ENCODE measurements at regions not wholly inside any gene's neighbourhood (a gene's known extent, or its start where the extent isn't known, plus 50 kb on each side); places are given as distances from the start of the nearest gene placed in this dataset.

DNA sequence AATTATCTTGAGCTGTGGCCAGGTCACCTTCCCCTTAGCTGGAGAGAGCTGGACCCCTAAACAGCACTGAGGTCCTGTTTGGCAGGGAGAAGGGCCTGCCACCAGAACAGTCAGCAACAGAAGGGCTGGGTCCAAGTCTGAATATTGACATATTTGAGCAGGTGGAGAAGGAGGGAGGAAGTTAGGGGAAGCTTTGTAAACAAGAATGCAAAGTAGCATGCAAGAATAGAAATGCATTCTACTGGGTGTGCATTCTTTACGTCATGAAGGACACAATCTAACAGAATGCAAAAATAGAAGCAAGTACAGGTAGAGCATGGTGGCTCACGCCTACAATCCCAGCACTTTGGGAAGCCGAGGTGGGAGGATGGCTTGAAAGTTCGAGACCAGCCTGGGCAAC lies 100.5 kb downstream of the QRSL1 start:
- TF ChIP-seq, protein P1, sequence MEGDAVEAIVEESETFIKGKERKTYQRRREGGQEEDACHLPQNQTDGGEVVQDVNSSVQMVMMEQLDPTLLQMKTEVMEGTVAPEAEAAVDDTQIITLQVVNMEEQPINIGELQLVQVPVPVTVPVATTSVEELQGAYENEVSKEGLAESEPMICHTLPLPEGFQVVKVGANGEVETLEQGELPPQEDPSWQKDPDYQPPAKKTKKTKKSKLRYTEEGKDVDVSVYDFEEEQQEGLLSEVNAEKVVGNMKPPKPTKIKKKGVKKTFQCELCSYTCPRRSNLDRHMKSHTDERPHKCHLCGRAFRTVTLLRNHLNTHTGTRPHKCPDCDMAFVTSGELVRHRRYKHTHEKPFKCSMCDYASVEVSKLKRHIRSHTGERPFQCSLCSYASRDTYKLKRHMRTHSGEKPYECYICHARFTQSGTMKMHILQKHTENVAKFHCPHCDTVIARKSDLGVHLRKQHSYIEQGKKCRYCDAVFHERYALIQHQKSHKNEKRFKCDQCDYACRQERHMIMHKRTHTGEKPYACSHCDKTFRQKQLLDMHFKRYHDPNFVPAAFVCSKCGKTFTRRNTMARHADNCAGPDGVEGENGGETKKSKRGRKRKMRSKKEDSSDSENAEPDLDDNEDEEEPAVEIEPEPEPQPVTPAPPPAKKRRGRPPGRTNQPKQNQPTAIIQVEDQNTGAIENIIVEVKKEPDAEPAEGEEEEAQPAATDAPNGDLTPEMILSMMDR (IDR thresholded peaks at IDR 0.05 in 2 of 3, conservative IDR thresholded peaks at IDR 0.05 in 1 of 3; ENCODE audit: borderline replicate concordance in 1 of 3, insufficient read depth in 1 of 3, low read depth in 2 of 3, low read length in 2 of 3): no peak
- no peak for TF ChIP-seq EZH2phosphoT487 (IDR thresholded peaks at IDR 0.05; ENCODE audit: borderline replicate concordance)
- TF ChIP-seq REST (IDR thresholded peaks at IDR 0.05; ENCODE audit: low read depth): no peak
- TF ChIP-seq YY1 (IDR thresholded peaks at IDR 0.05; ENCODE audit: extremely low read depth, insufficient replicate concordance, low read depth, low read length): no peak
- TF ChIP-seq RAD21 (IDR thresholded peaks at IDR 0.05; ENCODE audit: low read depth): no peak
- TF ChIP-seq ZFX (IDR thresholded peaks at IDR 0.05): no peak
- TF ChIP-seq SRF (IDR thresholded peaks at IDR 0.05; ENCODE audit: low read depth): no peak
- no peak for TF ChIP-seq MAX (IDR thresholded peaks at IDR 0.05)
- no peak for TF ChIP-seq FOSL1 (IDR thresholded peaks at IDR 0.05; ENCODE audit: low read depth)
- no peak for TF ChIP-seq CBX3 (IDR thresholded peaks at IDR 0.05; ENCODE audit: low read depth)
- TF ChIP-seq EGR1 (IDR thresholded peaks at IDR 0.05; ENCODE audit: low read depth): no peak
- TF ChIP-seq JUND (IDR thresholded peaks at IDR 0.05): no peak
- TF ChIP-seq ELF1 (IDR thresholded peaks at IDR 0.05; ENCODE audit: borderline replicate concordance, low read depth): no peak
- TF ChIP-seq TCF7L2 (IDR thresholded peaks at IDR 0.05; ENCODE audit: borderline replicate concordance, extremely low read depth, insufficient read depth, insufficient read length): no peak
- TF ChIP-seq POLR2AphosphoS5 (IDR thresholded peaks at IDR 0.05; ENCODE audit: low read depth, low read length): no peak
- TF ChIP-seq, protein P2, sequence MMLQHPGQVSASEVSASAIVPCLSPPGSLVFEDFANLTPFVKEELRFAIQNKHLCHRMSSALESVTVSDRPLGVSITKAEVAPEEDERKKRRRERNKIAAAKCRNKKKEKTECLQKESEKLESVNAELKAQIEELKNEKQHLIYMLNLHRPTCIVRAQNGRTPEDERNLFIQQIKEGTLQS (IDR thresholded peaks at IDR 0.05): no peak
- no peak for TF ChIP-seq SIN3A (IDR thresholded peaks at IDR 0.05; ENCODE audit: low read depth)
- TF ChIP-seq SP1 (IDR thresholded peaks at IDR 0.05; ENCODE audit: low read depth): no peak
- Histone ChIP-seq H3K36me3 (ENCODE audit: control insufficient read depth in 1 of 2, insufficient read depth in 2 of 2, low read length in 2 of 2) (no peaks in the 10 kb centered on the region), H4K20me1 (ENCODE audit: insufficient read depth) (no peaks in the 10 kb centered on the region), H3K4me1 (ENCODE audit: control insufficient read depth in 1 of 2, insufficient read depth in 2 of 2, low read length in 2 of 2) (no peaks in the 10 kb centered on the region), H3K79me2 (ENCODE audit: insufficient read depth, low read length) (no peaks in the 10 kb centered on the region), H3K4me3 (replicated peaks in 1 of 2; ENCODE audit: low read depth in 1 of 2, low read length in 2 of 2) (no peak overlapping the region), H3K9ac (ENCODE audit: low read length) (no peak overlapping the region), H3K9me2 (ENCODE audit: insufficient read depth) (no peaks in the 10 kb centered on the region), H3K27ac (ENCODE audit: low read depth, low read length) (no peak overlapping the region), H3K4me2 (ENCODE audit: low read length) (no peak overlapping the region), H2AFZ (ENCODE audit: low read depth, low read length, poor library complexity, severe bottlenecking) (no peak overlapping the region), H3K27me3 (ENCODE audit: insufficient read depth, low read length) (no peaks in the 10 kb centered on the region), H3K9me3 (ENCODE audit: control insufficient read depth in 1 of 2, insufficient read depth in 1 of 2, low read depth in 1 of 2, low read length in 2 of 2) (no peaks in the 10 kb centered on the region)
- no peak for ATAC-seq
- BruUV-seq (replicated peaks): no TSS peak
- intact Hi-C loops (cut with micrococcal nuclease): no loop called here
- ChIA-PET RAD21 (ENCODE audit: low non-redundant PET in 1 of 2, low total read pairs in 2 of 2, uncharacterized antibody in 2 of 2, unreplicated experiment in 2 of 2) (interaction anchor here in 1 of 2 experiments (0.7 kb wide), 1 partner anchor 391 kb away, joined by 3 read pairs; no protein-coding TSS in a partner anchor), POLR2A (no interaction called here), CTCF (no interaction called here)
- no peak for DNase-seq (ENCODE audit: low read depth, low spot score)
